Fibroblast of villous mesenchyme (primary cell): ENCODE measurements at regions not wholly inside any gene's neighbourhood (a gene's known extent, or its start where the extent isn't known, plus 50 kb on each side); places are given as distances from the start of the nearest gene placed in this dataset.

Source experiments
- DNase-seq: peaks from one replicate; pipeline ENCODE4 v3.0.0-alpha.2; 2010; ENCODE audit warnings: low read depth
- H3K4me3 ChIP-seq: 2 replicates; pipeline ENCODE4 v1.5.1; 2011; ENCODE audit warnings: low read depth, mild to moderate bottlenecking, low read length
- TF ChIP-seq, protein P1 (sequence below): IDR thresholded peaks from 2 replicates; pipeline ENCODE4 v1.5.1; 2012; ENCODE audit warnings: low read depth, mild to moderate bottlenecking, low read length; ENCODE audit not compliant: insufficient read depth

DNA sequence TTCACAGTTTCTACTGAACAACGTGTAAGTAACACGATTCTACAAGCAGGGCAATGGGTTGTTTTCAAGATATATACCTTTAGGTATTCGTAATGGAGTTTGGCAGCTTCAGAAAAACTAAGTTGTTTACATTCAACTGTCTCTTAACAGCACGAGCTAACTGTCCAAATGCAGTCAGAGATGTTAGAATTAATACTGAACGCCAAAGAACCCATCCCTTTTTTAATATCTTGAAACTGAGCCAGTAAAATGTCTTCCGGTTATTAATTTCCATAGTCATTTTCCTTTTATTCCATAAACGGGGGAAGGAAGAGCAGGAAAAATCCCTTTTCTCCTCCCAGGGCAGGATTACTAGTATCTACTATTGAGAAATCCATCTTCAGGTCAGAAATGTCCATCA is 129.0 kb upstream of the THBS1 start:
- H3K4me3 ChIP-seq, result no peak overlapping the region
- no peak for DNase-seq

DNA sequence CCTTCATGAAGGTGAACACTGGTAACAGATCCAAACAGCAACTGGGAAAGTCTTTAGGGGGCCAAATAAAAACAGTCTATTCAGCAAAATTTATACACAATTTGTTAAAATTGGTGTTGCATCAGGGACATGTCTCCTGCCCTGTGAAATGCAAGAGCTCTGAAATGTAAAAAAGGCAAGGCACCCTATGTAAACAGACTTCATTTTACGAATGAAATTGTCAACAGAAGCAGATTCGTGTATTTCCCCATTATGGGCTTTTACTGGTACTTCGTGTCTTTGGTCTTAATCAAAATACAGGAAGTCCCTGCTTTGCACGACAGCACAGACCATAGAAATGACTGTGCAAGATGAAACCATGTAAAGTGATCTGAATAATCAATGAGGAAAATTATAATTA is 127.3 kb upstream of the THBS1 start:
- TF ChIP-seq, protein P1, sequence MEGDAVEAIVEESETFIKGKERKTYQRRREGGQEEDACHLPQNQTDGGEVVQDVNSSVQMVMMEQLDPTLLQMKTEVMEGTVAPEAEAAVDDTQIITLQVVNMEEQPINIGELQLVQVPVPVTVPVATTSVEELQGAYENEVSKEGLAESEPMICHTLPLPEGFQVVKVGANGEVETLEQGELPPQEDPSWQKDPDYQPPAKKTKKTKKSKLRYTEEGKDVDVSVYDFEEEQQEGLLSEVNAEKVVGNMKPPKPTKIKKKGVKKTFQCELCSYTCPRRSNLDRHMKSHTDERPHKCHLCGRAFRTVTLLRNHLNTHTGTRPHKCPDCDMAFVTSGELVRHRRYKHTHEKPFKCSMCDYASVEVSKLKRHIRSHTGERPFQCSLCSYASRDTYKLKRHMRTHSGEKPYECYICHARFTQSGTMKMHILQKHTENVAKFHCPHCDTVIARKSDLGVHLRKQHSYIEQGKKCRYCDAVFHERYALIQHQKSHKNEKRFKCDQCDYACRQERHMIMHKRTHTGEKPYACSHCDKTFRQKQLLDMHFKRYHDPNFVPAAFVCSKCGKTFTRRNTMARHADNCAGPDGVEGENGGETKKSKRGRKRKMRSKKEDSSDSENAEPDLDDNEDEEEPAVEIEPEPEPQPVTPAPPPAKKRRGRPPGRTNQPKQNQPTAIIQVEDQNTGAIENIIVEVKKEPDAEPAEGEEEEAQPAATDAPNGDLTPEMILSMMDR, result no peak
- no peak for DNase-seq

More for the DNA sequence above, 129.0 kb upstream of the THBS1 start:
- TF ChIP-seq, protein P1, result no peak

DNA sequence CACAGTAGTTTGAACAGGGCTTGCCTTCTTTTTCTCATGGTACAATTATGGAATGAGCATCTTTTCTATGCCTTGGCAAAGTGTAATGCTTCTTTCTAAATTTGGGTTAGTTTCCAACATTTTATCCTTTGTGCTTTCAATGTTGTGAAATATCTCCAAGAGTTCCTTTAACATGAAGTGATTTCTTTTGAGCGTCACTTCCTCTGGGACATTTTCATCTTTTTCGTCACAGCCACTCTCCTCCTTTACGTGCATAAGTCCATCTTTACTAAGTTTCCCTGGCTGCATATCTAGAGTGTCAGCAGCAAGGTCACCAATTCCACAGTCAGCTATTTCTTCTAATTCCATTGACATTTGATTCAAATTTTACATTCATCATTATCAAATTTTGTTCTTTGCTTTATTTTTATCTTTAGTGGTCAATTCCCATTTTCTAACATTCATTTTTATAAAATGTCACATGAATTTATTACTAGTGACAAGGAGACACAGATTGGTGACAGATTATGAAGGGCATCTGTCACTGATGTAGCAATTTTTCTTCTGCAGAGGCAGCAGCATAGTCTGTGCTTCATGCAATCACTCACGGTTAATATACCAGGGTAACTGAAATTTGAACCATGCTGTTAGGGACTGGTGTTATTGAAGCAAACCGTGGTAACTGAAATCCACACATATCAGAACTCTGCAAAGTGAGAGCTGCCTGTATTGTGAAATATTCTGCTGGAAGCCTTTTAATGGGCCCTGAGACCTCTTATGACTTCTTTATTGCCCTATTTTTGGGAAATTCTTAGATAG is 126.5 kb upstream of the THBS1 start:
- DNase-seq, result peak; percentile 52
- no peak overlapping the region for H3K4me3 ChIP-seq
- TF ChIP-seq, protein P1, result no peak

More for the DNA sequence above, 127.3 kb upstream of the THBS1 start:
- no peak overlapping the region for H3K4me3 ChIP-seq

DNA sequence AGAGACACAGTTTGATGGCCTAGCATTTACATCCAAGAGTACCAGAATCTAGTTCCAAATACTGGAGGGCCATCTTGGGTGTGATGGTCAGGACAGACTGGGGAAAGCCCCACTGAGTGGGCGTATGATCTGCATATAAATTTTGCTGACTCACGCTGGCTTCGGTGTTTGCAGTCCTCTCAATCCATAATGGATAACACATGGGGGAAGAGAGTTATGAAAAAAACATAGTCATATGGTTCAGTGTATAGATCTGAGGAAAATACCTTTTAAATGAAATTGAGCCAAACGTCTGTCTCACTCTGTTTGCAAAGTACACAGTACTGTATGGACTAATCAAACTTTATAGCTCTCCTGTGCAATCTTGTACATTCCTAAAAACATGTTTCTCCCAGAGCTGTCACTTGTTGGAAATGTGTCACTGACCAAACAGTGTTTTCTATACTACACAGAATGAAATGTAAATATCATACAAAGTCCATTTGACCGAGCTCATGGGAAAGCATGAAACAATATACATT is 125.3 kb upstream of the THBS1 start:
- no peak overlapping the region for H3K4me3 ChIP-seq
- DNase-seq, result peak; percentile 62
- TF ChIP-seq, protein P1, result no peak

DNA sequence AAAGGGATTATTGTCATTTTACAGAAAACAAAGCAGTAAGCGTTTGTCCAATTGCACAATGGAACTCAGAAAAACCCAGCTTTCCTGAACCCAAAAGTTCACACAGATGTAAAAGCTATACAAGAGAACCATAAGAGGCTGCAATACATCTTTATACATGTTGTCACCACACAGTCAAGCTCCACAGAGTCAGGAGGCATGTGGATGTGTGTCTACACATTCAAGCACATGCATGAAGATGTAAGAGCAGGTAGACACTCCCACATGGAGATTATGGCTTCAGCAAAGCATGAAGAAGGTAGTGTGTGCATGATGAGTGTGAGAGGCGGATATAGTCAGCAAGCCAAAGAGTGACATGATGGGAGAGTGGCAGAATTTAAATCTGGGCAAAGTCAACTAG is 124.7 kb upstream of the THBS1 start:
- no peak for DNase-seq
- H3K4me3 ChIP-seq, result no peak overlapping the region
- TF ChIP-seq, protein P1, result no peak

DNA sequence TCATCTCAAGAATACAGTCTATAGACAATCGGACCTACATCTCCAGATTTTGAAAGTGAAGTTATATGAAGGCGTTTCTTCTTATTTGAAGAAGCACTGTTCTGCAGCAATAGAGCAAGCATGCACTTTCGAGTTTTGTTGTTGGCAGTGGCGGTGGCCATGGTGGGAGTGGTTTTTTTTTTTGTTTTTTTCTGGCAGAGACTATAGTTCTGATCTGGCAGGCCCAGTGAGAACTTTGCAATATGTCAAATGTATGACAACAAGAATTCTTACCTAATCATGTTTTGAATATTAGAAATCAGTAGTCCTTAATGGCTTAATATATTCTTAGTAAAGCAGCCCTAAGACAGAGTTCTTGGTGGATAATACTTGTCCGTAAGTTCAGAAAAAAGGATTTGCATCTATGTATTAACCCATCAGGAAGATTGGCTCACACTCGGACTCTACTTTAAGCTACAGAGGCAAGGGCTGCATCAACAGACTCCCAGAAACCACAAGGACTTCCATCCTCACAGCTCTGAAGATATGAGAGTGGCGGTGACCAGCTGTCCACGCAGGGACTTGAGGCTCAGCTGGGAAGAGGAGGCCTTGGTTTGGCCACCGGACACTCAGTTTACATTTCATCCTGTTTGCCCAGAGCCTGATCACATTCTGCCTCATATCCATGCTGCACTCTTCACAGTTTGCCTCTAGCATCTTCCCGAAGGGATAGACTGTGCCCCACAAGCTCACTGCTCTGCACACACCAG is 124.1 kb upstream of the THBS1 start:
- no peak overlapping the region for H3K4me3 ChIP-seq
- DNase-seq, result no peak
- TF ChIP-seq, protein P1, result no peak
